GM13976 (cell line): ENCODE measurements at regions not wholly inside any gene's neighbourhood (a gene's known extent, or its start where the extent isn't known, plus 50 kb on each side); places are given as distances from the start of the nearest gene placed in this dataset.

Source experiments
- DNase-seq: peaks from one replicate; pipeline ENCODE4 v3.0.0; 2012; ENCODE audit warnings: low spot score
- CTCF ChIP-seq: IDR thresholded peaks from 2 replicates; pipeline ENCODE4 v1.5.1; 2012; ENCODE audit warnings: borderline replicate concordance, mild to moderate bottlenecking; ENCODE audit not compliant: insufficient read depth; ENCODE audit errors: extremely low read depth, missing control alignments, control extremely low read depth
- in situ Hi-C: fragments of 300-500 bp; cut with MboI; formaldehyde crosslinking; loops from one replicate; pipeline ENCODE4 v1.12.0; 2022; ENCODE audit warnings: low sequenced_read_pairs, mixed read lengths, inconsistent platforms; ENCODE audit not compliant: unreplicated experiment

- no peak for DNase-seq
- TF ChIP-seq CTCF = no peak
- in situ Hi-C loops = loop anchor here (25.0 kb wide), 2 partner anchors 487 to 737 kb away; no protein-coding TSS in a partner anchor
These were observed 116.3 kb upstream of the RCN1 start for GRCh38 chr11:31974366-31975136.

DNA sequence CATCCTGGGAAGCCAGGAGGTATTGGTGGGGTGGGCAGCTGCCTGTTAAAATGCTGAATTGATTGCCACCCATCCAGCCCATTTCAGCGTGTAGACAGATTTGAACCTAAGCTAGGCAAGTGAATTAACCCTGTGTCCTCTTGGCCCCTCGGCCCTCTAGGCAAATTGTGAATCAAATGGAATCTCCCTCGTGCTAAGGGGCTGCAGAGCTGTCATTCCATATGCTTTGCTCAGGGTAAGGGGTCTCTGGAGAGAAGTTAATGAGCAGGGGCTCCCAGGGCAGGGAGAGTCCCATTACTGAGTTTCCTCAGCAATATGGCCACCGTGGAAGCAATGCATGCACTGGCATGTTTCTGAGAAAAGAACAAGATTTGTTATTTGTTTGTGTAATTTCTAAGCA lies 117.7 kb upstream of the RCN1 start:
- in situ Hi-C loops = loop anchor here (25.0 kb wide), 2 partner anchors 486 to 736 kb away; no protein-coding TSS in a partner anchor
- TF ChIP-seq CTCF = no peak
- DNase-seq = no peak

DNA sequence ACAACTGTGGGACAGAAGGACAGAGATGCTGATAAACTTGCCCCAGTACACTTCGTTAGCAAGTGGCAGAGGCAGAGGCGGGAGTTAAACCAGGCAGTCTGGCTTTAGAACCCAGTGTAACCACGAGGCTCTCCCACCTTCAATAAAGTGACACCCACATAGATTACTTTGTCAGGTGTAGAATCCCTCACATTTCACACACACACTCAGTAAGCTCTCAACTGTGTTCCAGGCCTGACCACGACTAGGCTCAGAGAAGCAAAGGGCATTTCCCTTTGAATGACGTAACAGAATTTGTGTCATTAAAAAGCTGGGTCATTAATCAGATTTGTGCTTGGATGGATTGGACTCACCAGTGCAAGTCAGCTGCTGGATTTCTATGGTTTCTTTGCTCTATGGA lies 118.3 kb upstream of the RCN1 start:
- in situ Hi-C loops = loop anchor here (25.0 kb wide), 2 partner anchors 485 to 735 kb away; no protein-coding TSS in a partner anchor
- DNase-seq = no peak
- TF ChIP-seq CTCF = no peak

DNA sequence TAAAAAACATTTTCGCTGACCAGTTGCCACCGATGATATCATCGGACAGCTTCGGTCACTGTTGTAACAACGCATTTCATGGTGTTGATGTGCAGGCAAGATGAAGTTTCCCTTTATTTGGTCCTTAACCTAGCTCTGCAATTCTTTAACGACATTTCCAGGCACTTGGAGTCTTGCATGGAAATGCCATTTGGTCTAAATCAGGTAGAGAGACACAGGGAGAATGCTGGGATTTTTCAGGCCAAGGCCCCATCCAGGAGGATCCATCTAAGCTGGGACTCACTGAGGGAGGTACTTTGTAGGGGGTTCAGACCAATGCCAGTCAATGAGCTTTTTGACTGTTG lies 121.5 kb upstream of the RCN1 start:
- in situ Hi-C loops = loop anchor here (25.0 kb wide), 2 partner anchors 482 to 732 kb away; no protein-coding TSS in a partner anchor
- DNase-seq = no peak
- TF ChIP-seq CTCF = no peak

DNA sequence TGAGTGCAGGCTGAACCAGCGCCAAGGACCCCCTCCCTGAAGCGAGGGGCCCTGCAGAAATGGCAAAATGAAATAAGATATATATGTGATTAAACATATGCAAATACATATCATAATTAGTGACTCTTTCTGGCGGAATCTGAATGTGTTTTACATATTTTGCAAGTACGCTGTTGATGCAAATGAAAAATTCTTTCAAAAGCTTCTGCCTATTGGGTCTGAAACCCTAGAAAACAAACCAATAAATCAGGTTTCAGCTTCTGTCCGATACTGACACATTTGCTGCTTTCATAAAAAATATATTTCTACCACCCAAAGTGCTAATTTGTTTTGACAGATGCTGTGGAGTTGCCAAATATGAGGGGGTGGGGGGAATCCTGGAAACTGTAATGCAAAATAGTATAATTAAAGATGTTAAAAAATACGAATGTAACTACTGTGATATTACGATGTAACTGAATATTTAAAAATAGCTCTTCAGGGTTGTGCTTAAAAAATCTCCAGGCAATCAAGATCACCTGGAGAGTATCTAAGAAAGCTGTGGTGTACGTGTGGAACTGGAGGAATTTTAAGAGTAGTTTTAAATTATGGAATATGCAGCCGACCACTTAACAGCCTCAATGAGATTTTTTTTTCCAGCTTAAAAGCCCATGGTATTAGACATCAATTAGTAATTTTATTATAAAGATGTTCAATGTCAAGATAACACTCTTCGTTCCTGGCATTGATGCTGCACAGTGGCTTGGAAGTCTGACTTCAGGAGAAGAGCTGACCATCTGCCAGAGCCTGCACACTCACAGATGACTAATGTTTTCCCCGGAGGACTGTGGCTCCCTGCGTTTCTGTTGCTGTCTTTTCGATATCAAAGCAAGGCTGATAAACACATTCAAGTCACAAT lies 122.2 kb upstream of the RCN1 start:
- DNase-seq = no peak
- TF ChIP-seq CTCF = no peak
- in situ Hi-C loops = loop anchor here (25.0 kb wide), 2 partner anchors 481 to 731 kb away; no protein-coding TSS in a partner anchor

- in situ Hi-C loops = loop anchor here (25.0 kb wide), 2 partner anchors 480 to 730 kb away; no protein-coding TSS in a partner anchor
- no peak for TF ChIP-seq CTCF
- DNase-seq = no peak
These were observed 123.3 kb upstream of the RCN1 start for GRCh38 chr11:31967404-31968130.
